HepG2 (cell line): ENCODE measurements at regions not wholly inside any gene's neighbourhood (a gene's known extent, or its start where the extent isn't known, plus 50 kb on each side); places are given as distances from the start of the nearest gene placed in this dataset.

Source experiments
- ATAC-seq: fragments of 200-7000 bp; cut with Tn5 transposase; 3 replicates; pipeline ENCODE4 v1.9.1; 2020; ENCODE audit warnings: mild to moderate bottlenecking, moderate library complexity
- BruUV-seq: library from RNA; stranded (reverse); fragments of 400-500 nt; replicated peaks from 2 replicates; lab custom pipeline; 2021; lab: Mats Ljungman, UMichigan
- CTCF ChIA-PET: fragments of 300-600 bp; formaldehyde crosslinking; extraction: SDS; loops from one replicate; lab custom pipeline; 2021; ENCODE audit warnings: low total read pairs, inconsistent platforms, low intra/inter-chr PET ratio; lab: Yijun Ruan, JAX
- POLR2A ChIA-PET: fragments of 350-600 bp; sonication (Branson Sonifier 250); formaldehyde crosslinking; loops from one replicate; lab custom pipeline; 2020; ENCODE audit warnings: antibody characterized with exemption, inconsistent platforms; lab: Yijun Ruan, JAX
- DNase-seq: peaks from one replicate; pipeline ENCODE4 v3.0.0-alpha.2; 2015; ENCODE audit warnings: low spot score
- FAIRE-seq: peaks from 3 replicates; lab custom pipeline; 2011; peaks lifted over from hg19 to GRCh38; lab: Jason Lieb, UNC
- H2AFZ ChIP-seq: one replicate; pipeline ENCODE4 v1.6.1; 2011; ENCODE audit warnings: low read length, inconsistent platforms
- H3K27ac ChIP-seq: fragments of 300-600 bp; 3 replicates; pipeline ENCODE4 v1.8.0; 2011; ENCODE audit warnings: mixed run types, mild to moderate bottlenecking, mixed read lengths, low read length, inconsistent platforms; ENCODE audit not compliant: insufficient read depth; ENCODE audit errors: extremely low read length
- H3K27me3 ChIP-seq, 2 experiments: fragments of 200-600 bp in 1 of 2; 2 replicates in 1 of 2; 3 replicates in 1 of 2; pipeline versions ENCODE4 v1.6.0 to v1.8.0; 2011; ENCODE audit warnings: low read length in 2 of 2, mild to moderate bottlenecking in 2 of 2, moderate library complexity in 2 of 2, inconsistent platforms in 1 of 2; ENCODE audit not compliant: insufficient read depth in 2 of 2, control insufficient read depth in 1 of 2
- H3K36me3 ChIP-seq, 2 experiments: fragments of 200-600 bp in 1 of 2; replicated peaks in 1 of 2; 2 replicates in 1 of 2; 3 replicates in 1 of 2; pipeline versions ENCODE4 v1.5.1 to v1.8.0; 2011; ENCODE audit warnings: low read length in 2 of 2, inconsistent platforms in 1 of 2; ENCODE audit not compliant: insufficient read depth in 2 of 2, control insufficient read depth in 1 of 2
- H3K4me1 ChIP-seq: 2 replicates; pipeline ENCODE4 v1.5.1; 2012; ENCODE audit warnings: low read length, inconsistent platforms; ENCODE audit not compliant: insufficient read depth
- H3K4me2 ChIP-seq: 2 replicates; pipeline ENCODE4 v1.6.0; 2011; ENCODE audit warnings: low read depth, low read length, inconsistent platforms
- H3K4me3 ChIP-seq, 3 experiments: fragments of 200-600 bp in 1 of 3; sonication (generic), shearing (Covaris generic) in 1 of 3; replicated peaks in 1 of 3; 2 replicates each; pipeline ENCODE4 v1.5.1; 2011 to 2016; ENCODE audit warnings: low read length in 3 of 3, inconsistent platforms in 2 of 3, low read depth in 2 of 3, mild to moderate bottlenecking in 2 of 3, control low read depth in 1 of 3, mixed read lengths in 1 of 3; ENCODE audit not compliant: insufficient read depth in 1 of 3
- H3K79me2 ChIP-seq: one replicate; pipeline ENCODE4 v1.6.1; 2011; ENCODE audit warnings: low read length, inconsistent platforms; ENCODE audit not compliant: insufficient read depth
- H3K9ac ChIP-seq: 2 replicates; pipeline ENCODE4 v1.6.0; 2011; ENCODE audit warnings: mild to moderate bottlenecking, low read depth, low read length, inconsistent platforms; ENCODE audit not compliant: insufficient read depth
- H3K9me3 ChIP-seq: 2 replicates; pipeline ENCODE4 v1.5.1; 2012; ENCODE audit warnings: mild to moderate bottlenecking, low read length
- H4K20me1 ChIP-seq: 2 replicates; pipeline ENCODE4 v1.6.0; 2011; ENCODE audit warnings: inconsistent platforms, mild to moderate bottlenecking, low read length, moderate library complexity; ENCODE audit not compliant: insufficient read depth
- ATF7 ChIP-seq, 2 experiments: fragments of 450-650 bp in 1 of 2; sonication (generic) in 1 of 2; formaldehyde crosslinking in 1 of 2; IDR thresholded peaks; 2 replicates each; pipeline versions ENCODE4 v1.4.0 to v1.6.1; 2016 to 2020; ENCODE audit warnings: antibody characterized with exemption in 1 of 2, mild to moderate bottlenecking in 1 of 2, missing genetic modification reagents in 1 of 2
- HIVEP1 ChIP-seq: sonication (generic); formaldehyde crosslinking; IDR thresholded peaks from 2 replicates; pipeline ENCODE4 v1.4.0; 2020; ENCODE audit warnings: mild to moderate bottlenecking, missing genetic modification reagents
- NFIB ChIP-seq: sonication (generic); formaldehyde crosslinking; IDR thresholded peaks from 2 replicates; pipeline ENCODE4 v1.9.0; 2021; ENCODE audit warnings: missing genetic modification reagents, mild to moderate bottlenecking, borderline replicate concordance
- RERE ChIP-seq: IDR thresholded peaks from 2 replicates; pipeline ENCODE4 v1.6.1; 2016; ENCODE audit warnings: low read depth, missing genetic modification reagents, missing compliant biosample characterization
- RFX3 ChIP-seq: IDR thresholded peaks from 2 replicates; pipeline ENCODE4 v1.6.1; 2016; ENCODE audit warnings: missing biosample characterization, missing genetic modification reagents
- RXRA ChIP-seq: sonication (generic); formaldehyde crosslinking; IDR thresholded peaks from 2 replicates; pipeline ENCODE4 v1.5.1; 2020; ENCODE audit warnings: missing genetic modification reagents
- ZNF337 ChIP-seq: sonication (generic); formaldehyde crosslinking; IDR thresholded peaks from 2 replicates; pipeline ENCODE4 v1.5.1; 2020; ENCODE audit warnings: missing genetic modification reagents, low read depth, mild to moderate bottlenecking, borderline replicate concordance
- WGBS: methylation state at CpG from one replicate; pipeline ENCODE4 v1.1.6; 2017; ENCODE audit warnings: low lambda C conversion rate; 5-methylcytosine and 5-hydroxymethylcytosine counted together
- in situ Hi-C: cut with HindIII; loops from 2 replicates; pipeline ENCODE4 v1.10.0; 2017; ENCODE audit warnings: low pct_unique_long_range_greater_than_20kb; ENCODE audit not compliant: extremely low pct_ligation_motif_present
- intact Hi-C: fragments of 100-400 bp; cut with micrococcal nuclease; formaldehyde crosslinking; loops from one replicate; pipeline ENCODE4 v1.10.0; 2022; ENCODE audit not compliant: unreplicated experiment
- TF ChIP-seq, protein P1 (sequence below): sonication (generic); formaldehyde crosslinking; IDR thresholded peaks from 2 replicates; pipeline ENCODE4 v1.8.0; 2022; ENCODE audit warnings: mild to moderate bottlenecking, missing genetic modification reagents, borderline replicate concordance
- TF ChIP-seq, protein P2 (sequence below): sonication (generic); formaldehyde crosslinking; IDR thresholded peaks from 2 replicates; pipeline ENCODE4 v1.5.1; 2020; ENCODE audit warnings: missing genetic modification reagents, mild to moderate bottlenecking, borderline replicate concordance

- BruUV-seq: no TSS peak
- CTCF ChIA-PET: no interaction called here
- no peak overlapping the region for H3K4me2 ChIP-seq
- no peaks in the 10 kb centered on the region for H3K36me3 ChIP-seq
- no peak overlapping the region for H3K9ac ChIP-seq
- TF ChIP-seq NFIB (CRISPR knock-in tag): no peak
- TF ChIP-seq, protein P1, sequence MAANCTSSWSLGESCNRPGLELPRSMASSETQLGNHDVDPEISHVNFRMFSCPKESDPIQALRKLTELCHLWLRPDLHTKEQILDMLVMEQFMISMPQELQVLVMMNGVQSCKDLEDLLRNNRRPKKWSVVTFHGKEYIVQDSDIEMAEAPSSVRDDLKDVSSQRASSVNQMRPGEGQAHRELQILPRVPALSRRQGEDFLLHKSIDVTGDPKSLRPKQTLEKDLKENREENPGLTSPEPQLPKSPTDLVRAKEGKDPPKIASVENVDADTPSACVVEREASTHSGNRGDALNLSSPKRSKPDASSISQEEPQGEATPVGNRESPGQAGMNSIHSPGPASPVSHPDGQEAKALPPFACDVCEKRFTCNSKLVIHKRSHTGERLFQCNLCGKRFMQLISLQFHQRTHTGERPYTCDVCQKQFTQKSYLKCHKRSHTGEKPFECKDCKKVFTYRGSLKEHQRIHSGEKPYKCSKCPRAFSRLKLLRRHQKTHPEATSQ: no peak
- TF ChIP-seq, all 625 proteins: peak for 0
- Histone ChIP-seq H3K79me2 (no peaks in the 10 kb centered on the region), H3K4me3 (no peak overlapping the region), H4K20me1 (no peaks in the 10 kb centered on the region), H2AFZ (no peak overlapping the region), H3K9me3 (no peaks in the 10 kb centered on the region), H3K4me1 (peaks cover 39% of the 10 kb centered on the region), H3K27ac (no peak overlapping the region), H3K27me3 (peaks cover 1 to 7% of the 10 kb centered on the region in 2 experiments; a peak in 2 of 5 replicates)
- ATAC-seq (no peak), FAIRE-seq (no peak), DNase-seq (no peak)
- POLR2A ChIA-PET: no interaction called here
- intact Hi-C loops (no loop called here), in situ Hi-C loops (no loop called here)
- 66% methylated on average over 11 of the region's 11 CpGs for WGBS
Measured at GRCh38 chr3:187804120-187804744, 59.0 kb upstream of the BCL6 start.

DNA sequence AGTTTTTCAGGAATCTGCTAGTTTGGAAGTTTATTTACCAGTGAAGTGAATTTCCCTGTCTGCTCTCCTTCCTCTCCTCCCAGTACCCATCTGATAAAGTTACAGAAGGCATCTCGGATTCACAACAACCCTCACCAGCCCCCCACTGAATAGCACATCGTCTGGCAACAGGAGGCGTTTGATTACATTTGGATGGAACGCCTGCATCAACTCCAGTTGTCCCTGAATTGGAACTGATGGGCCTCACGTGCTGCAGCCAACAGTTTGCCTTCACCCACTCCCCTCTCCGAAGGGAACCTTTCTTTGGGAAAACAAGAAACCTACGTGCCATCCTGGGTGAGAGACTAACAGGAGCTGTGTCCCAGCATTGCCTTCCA, 59.5 kb upstream of the BCL6 start:
- Histone ChIP-seq H3K27ac (no peak overlapping the region), H3K9ac (no peak overlapping the region), H4K20me1 (no peaks in the 10 kb centered on the region), H2AFZ (no peak overlapping the region), H3K4me1 (peaks cover 39% of the 10 kb centered on the region), H3K4me3 (no peak overlapping the region), H3K36me3 (no peaks in the 10 kb centered on the region), H3K9me3 (no peaks in the 10 kb centered on the region), H3K4me2 (no peak overlapping the region), H3K27me3 (peaks cover 1 to 7% of the 10 kb centered on the region in 2 experiments; a peak in 2 of 5 replicates), H3K79me2 (no peaks in the 10 kb centered on the region)
- POLR2A ChIA-PET: no interaction called here
- CTCF ChIA-PET: no interaction called here
- intact Hi-C loops: no loop called here
- ATAC-seq (no peak), DNase-seq (no peak), FAIRE-seq (no peak)
- no TSS peak for BruUV-seq
- WGBS: 44% methylated on average over 7 of the region's 7 CpGs
- in situ Hi-C loops: no loop called here
- TF ChIP-seq RFX3 (CRISPR knock-in tag) (no peak), ATF7 (IDR thresholded peaks at IDR 0.05) (no peak), ATF7 (CRISPR knock-in tag; IDR thresholded peaks at IDR 0.05) (no peak), RERE (CRISPR knock-in tag) (no peak), ZNF337 (CRISPR knock-in tag) (no peak), RXRA (no peak), HIVEP1 (no peak)
- TF ChIP-seq, protein P2, sequence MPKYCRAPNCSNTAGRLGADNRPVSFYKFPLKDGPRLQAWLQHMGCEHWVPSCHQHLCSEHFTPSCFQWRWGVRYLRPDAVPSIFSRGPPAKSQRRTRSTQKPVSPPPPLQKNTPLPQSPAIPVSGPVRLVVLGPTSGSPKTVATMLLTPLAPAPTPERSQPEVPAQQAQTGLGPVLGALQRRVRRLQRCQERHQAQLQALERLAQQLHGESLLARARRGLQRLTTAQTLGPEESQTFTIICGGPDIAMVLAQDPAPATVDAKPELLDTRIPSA (CRISPR knock-in tag): no peak
